HG02759 (cell line): ENCODE measurements at regions not wholly inside any gene's neighbourhood (a gene's known extent, or its start where the extent isn't known, plus 50 kb on each side); places are given as distances from the start of the nearest gene placed in this dataset.
"Not testable (repeated sequence)": the region's sequence is repeated elsewhere in the genome, so short reads cannot be mapped to it uniquely, and the experiment has no call there.

Experiments used
- ATAC-seq: cut with Tn5 transposase; IDR thresholded peaks from one replicate; pipeline ENCODE4 v1.9.1; 2021; ENCODE audit warnings: mild to moderate bottlenecking, moderate library complexity; ENCODE audit not compliant: unreplicated experiment

- no peak for ATAC-seq
Observed at GRCh38 chr13:112219740-112220139, 152.8 kb downstream of the SOX1 start.

GRCh38 chr13:112220296-112220875, 153.4 kb downstream of the SOX1 start:
- no peak for ATAC-seq

GRCh38 chr13:112220925-112221324, 154.0 kb downstream of the SOX1 start:
- no peak for ATAC-seq

- ATAC-seq, result no peak
Observed at GRCh38 chr13:112222971-112223370, 153.2 kb upstream of the SPACA7 start.

GRCh38 chr13:112223929-112224328, 152.2 kb upstream of the SPACA7 start:
- not testable (repeated sequence) for ATAC-seq

GRCh38 chr13:112225429-112226090, 150.6 kb upstream of the SPACA7 start:
- ATAC-seq, result no peak

GRCh38 chr13:112226320-112227002, 149.7 kb upstream of the SPACA7 start:
- no peak for ATAC-seq

- no peak for ATAC-seq
Observed at GRCh38 chr13:112227031-112227430, 149.1 kb upstream of the SPACA7 start.

GRCh38 chr13:112229445-112229844, 146.7 kb upstream of the SPACA7 start:
- ATAC-seq, result no peak

- no peak for ATAC-seq
Observed at GRCh38 chr13:112229992-112230872, 145.9 kb upstream of the SPACA7 start.

GRCh38 chr13:112231451-112232083, 144.6 kb upstream of the SPACA7 start:
- ATAC-seq, result no peak

- ATAC-seq, result no peak
Observed at GRCh38 chr13:112233256-112233655, 142.9 kb upstream of the SPACA7 start.

- ATAC-seq, result no peak
Observed at GRCh38 chr13:112233716-112234115, 142.4 kb upstream of the SPACA7 start.

- ATAC-seq, result no peak
Observed at GRCh38 chr13:112234131-112234875, 141.9 kb upstream of the SPACA7 start.

GRCh38 chr13:112236016-112236415, 140.1 kb upstream of the SPACA7 start:
- no peak for ATAC-seq

GRCh38 chr13:112236539-112237197, 139.5 kb upstream of the SPACA7 start:
- ATAC-seq, result no peak

GRCh38 chr13:112238436-112238995, 137.6 kb upstream of the SPACA7 start:
- no peak for ATAC-seq

GRCh38 chr13:112240076-112240475, 136.1 kb upstream of the SPACA7 start:
- ATAC-seq, result no peak

GRCh38 chr13:112241288-112241687, 134.9 kb upstream of the SPACA7 start:
- no peak for ATAC-seq
